Lower lobe of right lung (tissue), 2 donors: ENCODE measurements at regions not wholly inside any gene's neighbourhood (a gene's known extent, or its start where the extent isn't known, plus 50 kb on each side); places are given as distances from the start of the nearest gene placed in this dataset.

ENCODE experiments used
- ATAC-seq, 2 donors: fragments of 200-7000 bp; cut with Tn5 transposase; one replicate each; pipeline ENCODE4 v1.9.1; 2020 to 2022; ENCODE audit warnings: mild to moderate bottlenecking in 2 of 2, moderate library complexity in 2 of 2
- DNase-seq: peaks from one replicate; pipeline ENCODE4 v3.0.0-alpha.2; 2020
- H3K27ac ChIP-seq: fragments of 200-600 bp; one replicate; pipeline ENCODE4 v1.8.0; 2022
- H3K27me3 ChIP-seq: fragments of 200-600 bp; one replicate; pipeline ENCODE4 v1.8.0; 2022; ENCODE audit warnings: low read depth
- H3K36me3 ChIP-seq: fragments of 200-600 bp; one replicate; pipeline ENCODE4 v1.8.0; 2022; ENCODE audit warnings: mild to moderate bottlenecking
- H3K4me1 ChIP-seq: fragments of 200-600 bp; one replicate; pipeline ENCODE4 v1.8.0; 2022
- H3K4me3 ChIP-seq: fragments of 200-600 bp; one replicate; pipeline ENCODE4 v1.8.0; 2022; ENCODE audit warnings: mild to moderate bottlenecking
- H3K9me3 ChIP-seq: fragments of 200-600 bp; one replicate; pipeline ENCODE4 v1.8.0; 2022
- CTCF ChIP-seq: fragments of 200-600 bp; IDR thresholded peaks from one replicate; pipeline ENCODE4 v1.8.0; 2022; ENCODE audit warnings: antibody characterized with exemption, mild to moderate bottlenecking
- intact Hi-C: fragments of 100-400 bp; cut with DNase I; formaldehyde crosslinking; loops from one replicate; pipeline ENCODE4 v1.11.0; 2022
- donor health status: DM: no; HTN: yes; CAD: no; lungs with severe emphysema.

- no peak overlapping the region for H3K4me3 ChIP-seq
- no peak for DNase-seq
- no peaks in the 10 kb centered on the region for H3K36me3 ChIP-seq
- H3K9me3 ChIP-seq, result peaks cover 7% of the 10 kb centered on the region
- intact Hi-C loops, result no loop called here
- no peak overlapping the region for H3K27ac ChIP-seq
- H3K27me3 ChIP-seq, result no peaks in the 10 kb centered on the region
- H3K4me1 ChIP-seq, result no peaks in the 10 kb centered on the region
- no peak for TF ChIP-seq CTCF
- no peak for ATAC-seq
Measured at GRCh38 chr2:2756886-2757285, 425.8 kb upstream of the MYT1L start.

GRCh38 chr2:2755990-2756389, 424.9 kb upstream of the MYT1L start:
- no peaks in the 10 kb centered on the region for H3K36me3 ChIP-seq
- TF ChIP-seq CTCF, result no peak
- no peaks in the 10 kb centered on the region for H3K27me3 ChIP-seq
- DNase-seq (no peak), ATAC-seq (no peak)
- H3K9me3 ChIP-seq, result peaks cover 7% of the 10 kb centered on the region
- no peak overlapping the region for H3K4me3 ChIP-seq
- intact Hi-C loops, result no loop called here
- no peaks in the 10 kb centered on the region for H3K4me1 ChIP-seq
- no peak overlapping the region for H3K27ac ChIP-seq

- no peaks in the 10 kb centered on the region for H3K27me3 ChIP-seq
- H3K4me3 ChIP-seq, result no peak overlapping the region
- no peaks in the 10 kb centered on the region for H3K36me3 ChIP-seq
- TF ChIP-seq CTCF, result no peak
- DNase-seq (no peak), ATAC-seq (no peak)
- no peaks in the 10 kb centered on the region for H3K4me1 ChIP-seq
- intact Hi-C loops, result no loop called here
- no peaks in the 10 kb centered on the region for H3K9me3 ChIP-seq
- H3K27ac ChIP-seq, result no peak overlapping the region
Measured at GRCh38 chr2:2754940-2755339, 423.9 kb upstream of the MYT1L start.

- ATAC-seq (no peak), DNase-seq (no peak)
- Histone ChIP-seq H3K27ac (no peak overlapping the region), H3K9me3 (no peaks in the 10 kb centered on the region), H3K27me3 (no peaks in the 10 kb centered on the region), H3K4me1 (no peaks in the 10 kb centered on the region), H3K36me3 (no peaks in the 10 kb centered on the region), H3K4me3 (no peak overlapping the region)
- TF ChIP-seq CTCF, result no peak
- intact Hi-C loops, result no loop called here
Measured at GRCh38 chr2:2751715-2752315, 420.7 kb upstream of the MYT1L start.

GRCh38 chr2:2750867-2751714, 420.0 kb upstream of the MYT1L start:
- no peaks in the 10 kb centered on the region for H3K4me1 ChIP-seq
- no peak for TF ChIP-seq CTCF
- H3K9me3 ChIP-seq, result no peaks in the 10 kb centered on the region
- intact Hi-C loops, result no loop called here
- H3K27me3 ChIP-seq, result no peaks in the 10 kb centered on the region
- H3K27ac ChIP-seq, result no peak overlapping the region
- no peak overlapping the region for H3K4me3 ChIP-seq
- H3K36me3 ChIP-seq, result no peaks in the 10 kb centered on the region
- ATAC-seq (peak in 1 of 2 donors; percentile 18), DNase-seq (no peak)
